GM18870 (cell line): ENCODE measurements at regions not wholly inside any gene's neighbourhood (a gene's known extent, or its start where the extent isn't known, plus 50 kb on each side); places are given as distances from the start of the nearest gene placed in this dataset.

Experiments
- ATAC-seq: cut with Tn5 transposase; IDR thresholded peaks from one replicate; pipeline ENCODE4 v1.9.1; 2021; ENCODE audit warnings: moderate library complexity; ENCODE audit not compliant: unreplicated experiment

- ATAC-seq, result no peak
These were observed 443.6 kb downstream of the CBLN2 start for GRCh38 chr18:72100465-72101004.

GRCh38 chr18:72091369-72091768, 452.8 kb downstream of the CBLN2 start:
- ATAC-seq, result no peak

- no peak for ATAC-seq
These were observed 454.7 kb downstream of the CBLN2 start for GRCh38 chr18:72089432-72089831.

- peak; percentile 71 for ATAC-seq
These were observed 457.7 kb downstream of the CBLN2 start for GRCh38 chr18:72086421-72086820.

GRCh38 chr18:72075040-72075439, 469.1 kb downstream of the CBLN2 start:
- ATAC-seq, result no peak

GRCh38 chr18:72063001-72063400, 481.1 kb downstream of the CBLN2 start:
- ATAC-seq, result no peak

- no peak for ATAC-seq
These were observed 485.3 kb downstream of the CBLN2 start for GRCh38 chr18:72058851-72059250.

- ATAC-seq, result peak; percentile 52
These were observed 488.0 kb downstream of the CBLN2 start for GRCh38 chr18:72056171-72056570.

- no peak for ATAC-seq
These were observed 502.7 kb downstream of the CBLN2 start for GRCh38 chr18:72041313-72042032.

- no peak for ATAC-seq
These were observed 530.7 kb downstream of the CBLN2 start for GRCh38 chr18:72013427-72013850.

GRCh38 chr18:71998547-71999097, 545.5 kb downstream of the CBLN2 start:
- no peak for ATAC-seq

GRCh38 chr18:71995904-71996465, 548.2 kb downstream of the CBLN2 start:
- ATAC-seq, result no peak

GRCh38 chr18:71994273-71994672, 549.9 kb downstream of the CBLN2 start:
- no peak for ATAC-seq

- no peak for ATAC-seq
These were observed 554.5 kb downstream of the CBLN2 start for GRCh38 chr18:71989616-71990015.

GRCh38 chr18:71986351-71987050, 557.6 kb downstream of the CBLN2 start:
- ATAC-seq, result no peak

- no peak for ATAC-seq
These were observed 567.4 kb downstream of the CBLN2 start for GRCh38 chr18:71976744-71977143.

- no peak for ATAC-seq
These were observed 577.4 kb downstream of the CBLN2 start for GRCh38 chr18:71966791-71967190.

GRCh38 chr18:71958605-71959004, 585.5 kb downstream of the CBLN2 start:
- no peak for ATAC-seq

- ATAC-seq, result no peak
These were observed 593.1 kb downstream of the CBLN2 start for GRCh38 chr18:71951001-71951400.

- ATAC-seq, result no peak
These were observed 601.7 kb downstream of the CBLN2 start for GRCh38 chr18:71942433-71942832.

GRCh38 chr18:71939483-71939882, 604.7 kb downstream of the CBLN2 start:
- ATAC-seq, result no peak

GRCh38 chr18:71936744-71937143, 607.4 kb downstream of the CBLN2 start:
- no peak for ATAC-seq
